IMR-90 (cell line): ENCODE measurements at regions not wholly inside any gene's neighbourhood (a gene's known extent, or its start where the extent isn't known, plus 50 kb on each side); places are given as distances from the start of the nearest gene placed in this dataset.

Experiments used
- ATAC-seq: fragments of 200-7000 bp; cut with Tn5 transposase; 2 replicates; pipeline ENCODE4 v1.9.1; 2020; ENCODE audit warnings: low read depth, mild to moderate bottlenecking, moderate library complexity
- BruUV-seq: library from RNA; stranded (reverse); fragments of 400-500 nt; replicated peaks from 2 replicates; lab custom pipeline; 2021; lab: Mats Ljungman, UMichigan
- CTCF ChIA-PET: fragments of 300-600 bp; formaldehyde crosslinking; extraction: SDS; loops from one replicate; lab custom pipeline; 2021; ENCODE audit warnings: antibody characterized with exemption; lab: Yijun Ruan, JAX
- POLR2A ChIA-PET: fragments of 300-600 bp; sonication (Branson Sonifier 250); formaldehyde crosslinking; loops from one replicate; lab custom pipeline; 2022; ENCODE audit warnings: antibody characterized with exemption; ENCODE audit not compliant: unreplicated experiment; lab: Charles Lee
- DNase-seq: peaks from one replicate; pipeline ENCODE4 v3.0.0; 2013
- H2AFZ ChIP-seq: replicated peaks from 2 replicates; pipeline ENCODE3; 2013; ENCODE audit warnings: low read length, mild to moderate bottlenecking; ENCODE audit not compliant: poor library complexity
- H2AK5ac ChIP-seq: 2 replicates; pipeline ENCODE4 v1.6.1; 2013; ENCODE audit warnings: low read depth, low read length, inconsistent platforms
- H2AK9ac ChIP-seq: replicated peaks from 2 replicates; pipeline ENCODE3; 2013; ENCODE audit warnings: mild to moderate bottlenecking, low read depth, low read length, moderate library complexity; ENCODE audit not compliant: poor library complexity
- H2BK120ac ChIP-seq: 2 replicates; pipeline ENCODE4 v1.6.1; 2013; ENCODE audit warnings: low read depth, low read length, inconsistent platforms
- H2BK15ac ChIP-seq: 3 replicates; pipeline ENCODE4 v1.6.1; 2013; ENCODE audit warnings: low read depth, low read length, inconsistent platforms
- H2BK20ac ChIP-seq: 2 replicates; pipeline ENCODE4 v1.6.1; 2013; ENCODE audit warnings: low read depth, mild to moderate bottlenecking, inconsistent platforms, low read length, moderate library complexity
- H2BK5ac ChIP-seq: 2 replicates; pipeline ENCODE4 v1.6.1; 2013; ENCODE audit warnings: mild to moderate bottlenecking, low read depth, low read length, inconsistent platforms; ENCODE audit not compliant: poor library complexity, severe bottlenecking
- H3K14ac ChIP-seq: replicated peaks from 2 replicates; pipeline ENCODE4 v1.6.1; 2013; ENCODE audit warnings: low read depth, low read length, inconsistent platforms
- H3K18ac ChIP-seq: 2 replicates; pipeline ENCODE4 v1.6.1; 2013; ENCODE audit warnings: low read depth, low read length, control low read depth
- H3K23ac ChIP-seq: 2 replicates; pipeline ENCODE4 v1.6.1; 2013; ENCODE audit warnings: low read depth, low read length, inconsistent platforms
- H3K27ac ChIP-seq: 2 replicates; pipeline ENCODE4 v1.5.1; 2013; ENCODE audit warnings: mild to moderate bottlenecking, control low read depth, low read length; ENCODE audit not compliant: insufficient read depth
- H3K27me3 ChIP-seq: 2 replicates; pipeline ENCODE4 v1.6.1; 2013; ENCODE audit warnings: low read length; ENCODE audit not compliant: control insufficient read depth, insufficient read depth
- H3K36me3 ChIP-seq: 2 replicates; pipeline ENCODE4 v1.6.1; 2013; ENCODE audit warnings: low read length, mixed read lengths; ENCODE audit not compliant: control insufficient read depth, insufficient read depth
- H3K4ac ChIP-seq: 2 replicates; pipeline ENCODE4 v1.6.1; 2013; ENCODE audit warnings: low read depth, low read length, inconsistent platforms
- H3K4me1 ChIP-seq: 2 replicates; pipeline ENCODE4 v1.6.1; 2013; ENCODE audit warnings: low read length, mixed read lengths; ENCODE audit not compliant: control insufficient read depth, insufficient read depth
- H3K4me2 ChIP-seq: 2 replicates; pipeline ENCODE4 v1.6.1; 2013; ENCODE audit warnings: low read depth, mild to moderate bottlenecking, control low read depth, low read length, moderate library complexity
- H3K4me3 ChIP-seq: 2 replicates; pipeline ENCODE4 v1.5.1; 2013; ENCODE audit warnings: low read depth, mild to moderate bottlenecking, control low read depth, low read length, moderate library complexity; ENCODE audit not compliant: insufficient read depth
- H3K56ac ChIP-seq: 2 replicates; pipeline ENCODE4 v1.6.1; 2013; ENCODE audit warnings: low read length, inconsistent platforms; ENCODE audit not compliant: insufficient read depth; ENCODE audit errors: extremely low read depth
- H3K79me1 ChIP-seq, 2 experiments: 2 replicates each; pipeline ENCODE4 v1.6.1; 2013; ENCODE audit warnings: low read length in 2 of 2, inconsistent platforms in 1 of 2, low read depth in 1 of 2
- H3K9ac ChIP-seq: 2 replicates; pipeline ENCODE4 v1.6.1; 2013; ENCODE audit warnings: low read depth, low read length, control low read depth
- H3K9me1 ChIP-seq: 2 replicates; pipeline ENCODE4 v1.6.1; 2013; ENCODE audit warnings: low read length, inconsistent platforms; ENCODE audit not compliant: insufficient read depth
- H3K9me3 ChIP-seq: 2 replicates; pipeline ENCODE4 v1.6.1; 2013; ENCODE audit warnings: low read length; ENCODE audit not compliant: control insufficient read depth, insufficient read depth
- H4K20me1 ChIP-seq: 2 replicates; pipeline ENCODE4 v1.6.1; 2013; ENCODE audit warnings: low read length, inconsistent platforms; ENCODE audit not compliant: insufficient read depth
- H4K5ac ChIP-seq: 2 replicates; pipeline ENCODE4 v1.6.1; 2013; ENCODE audit warnings: mild to moderate bottlenecking, low read depth, low read length, control low read depth
- H4K8ac ChIP-seq, 2 experiments: 2 replicates each; pipeline ENCODE4 v1.6.1; 2013; ENCODE audit warnings: low read depth in 2 of 2, low read length in 2 of 2, control low read depth in 1 of 2, inconsistent platforms in 1 of 2
- H4K91ac ChIP-seq: 2 replicates; pipeline ENCODE4 v1.6.1; 2013; ENCODE audit warnings: low read depth, low read length, inconsistent platforms; ENCODE audit not compliant: insufficient read depth
- BHLHE40 ChIP-seq: fragments of 150-350 bp; IDR thresholded peaks from 2 replicates; pipeline ENCODE4 v1.6.1; 2016; ENCODE audit warnings: mild to moderate bottlenecking, low read depth, low read length
- CEBPB ChIP-seq: IDR thresholded peaks from 2 replicates; pipeline ENCODE4 v1.6.1; 2012; ENCODE audit warnings: low read depth, low read length, improper control_type of control experiment
- CHD1 ChIP-seq: IDR thresholded peaks from 2 replicates; pipeline ENCODE4 v1.6.1; 2012; ENCODE audit warnings: low read depth, low read length, improper control_type of control experiment
- FOS ChIP-seq: fragments of 150-350 bp; IDR thresholded peaks from 2 replicates; pipeline ENCODE4 v1.6.1; 2016; ENCODE audit warnings: low read depth, low read length
- MAZ ChIP-seq: IDR thresholded peaks from 2 replicates; pipeline ENCODE4 v1.6.1; 2012; ENCODE audit warnings: low read depth, mild to moderate bottlenecking, low read length, improper control_type of control experiment, moderate library complexity, borderline replicate concordance
- POLR2A ChIP-seq: IDR thresholded peaks from 2 replicates; pipeline ENCODE4 v1.6.1; 2012; ENCODE audit warnings: mild to moderate bottlenecking, low read depth, low read length
- RFX5 ChIP-seq: IDR thresholded peaks from 2 replicates; pipeline ENCODE4 v1.8.0; 2012; ENCODE audit warnings: low read depth, mild to moderate bottlenecking, low read length, moderate library complexity
- USF2 ChIP-seq: fragments of 150-350 bp; IDR thresholded peaks from 2 replicates; pipeline ENCODE4 v1.6.1; 2017; ENCODE audit warnings: mild to moderate bottlenecking, antibody characterized with exemption, low read length, low read depth
- WGBS, 2 experiments: methylation state at CpG; one replicate each; pipeline versions ENCODE4 v1.1.5 to v1.1.7; 2013; ENCODE audit warnings: missing lambda C conversion rate in 2 of 2; ENCODE audit not compliant: insufficient read length in 1 of 2; ENCODE audit errors: extremely low coverage in 2 of 2; 5-methylcytosine and 5-hydroxymethylcytosine counted together
- dilution Hi-C: fragments of 300-500 bp; cut with HindIII; formaldehyde crosslinking; loops from one replicate; pipeline ENCODE4 v1.14.3; 2018; ENCODE audit warnings: low sequenced_read_pairs; ENCODE audit not compliant: unreplicated experiment
- in situ Hi-C: fragments of 300-500 bp; cut with MboI; formaldehyde crosslinking; loops from 3 replicates; pipeline ENCODE4 v1.14.3; 2019; ENCODE audit warnings: low sequenced_read_pairs, inconsistent platforms, mixed read lengths
- intact Hi-C: fragments of 100-400 bp; cut with micrococcal nuclease; formaldehyde crosslinking; loops from 2 replicates; pipeline ENCODE4 v1.10.0; 2022
- TF ChIP-seq, protein P1 (sequence below): conservative IDR thresholded peaks from 2 replicates; pipeline ENCODE4 v1.5.1; 2012; ENCODE audit warnings: mild to moderate bottlenecking, low read depth, low read length, improper control_type of control experiment
- TF ChIP-seq, protein P2 (sequence below): fragments of 150-350 bp; IDR thresholded peaks from 2 replicates; pipeline ENCODE4 v1.6.1; 2016; ENCODE audit warnings: low read depth, mild to moderate bottlenecking, low read length, moderate library complexity, borderline replicate concordance

- BruUV-seq: no TSS peak
- Histone ChIP-seq H3K9ac (no peak overlapping the region), H4K8ac (no peak overlapping the region), H3K56ac (no peak overlapping the region), H3K9me3 (no peaks in the 10 kb centered on the region), H3K4me1 (no peaks in the 10 kb centered on the region), H3K14ac (no peak overlapping the region), H2BK15ac (no peak overlapping the region), H3K4me2 (no peak overlapping the region), H4K5ac (no peak overlapping the region), H3K27me3 (no peaks in the 10 kb centered on the region), H2AFZ (no peak overlapping the region), H3K23ac (no peak overlapping the region), H4K20me1 (no peaks in the 10 kb centered on the region), H3K4me3 (no peak overlapping the region), H3K27ac (no peak overlapping the region), H3K36me3 (no peaks in the 10 kb centered on the region), H2BK120ac (no peak overlapping the region), H3K18ac (no peak overlapping the region), H2BK5ac (no peak overlapping the region), H4K91ac (no peak overlapping the region), H3K9me1 (no peaks in the 10 kb centered on the region), H2AK5ac (no peak overlapping the region), H2BK20ac (no peak overlapping the region), H3K79me1 (no peaks in the 10 kb centered on the region), H3K4ac (no peak overlapping the region), H2AK9ac (no peak overlapping the region)
- TF ChIP-seq CEBPB (no peak), USF2 (no peak), MAZ (no peak), CHD1 (no peak), FOS (no peak), RFX5 (no peak), BHLHE40 (no peak), POLR2A (no peak)
- TF ChIP-seq, protein P1, sequence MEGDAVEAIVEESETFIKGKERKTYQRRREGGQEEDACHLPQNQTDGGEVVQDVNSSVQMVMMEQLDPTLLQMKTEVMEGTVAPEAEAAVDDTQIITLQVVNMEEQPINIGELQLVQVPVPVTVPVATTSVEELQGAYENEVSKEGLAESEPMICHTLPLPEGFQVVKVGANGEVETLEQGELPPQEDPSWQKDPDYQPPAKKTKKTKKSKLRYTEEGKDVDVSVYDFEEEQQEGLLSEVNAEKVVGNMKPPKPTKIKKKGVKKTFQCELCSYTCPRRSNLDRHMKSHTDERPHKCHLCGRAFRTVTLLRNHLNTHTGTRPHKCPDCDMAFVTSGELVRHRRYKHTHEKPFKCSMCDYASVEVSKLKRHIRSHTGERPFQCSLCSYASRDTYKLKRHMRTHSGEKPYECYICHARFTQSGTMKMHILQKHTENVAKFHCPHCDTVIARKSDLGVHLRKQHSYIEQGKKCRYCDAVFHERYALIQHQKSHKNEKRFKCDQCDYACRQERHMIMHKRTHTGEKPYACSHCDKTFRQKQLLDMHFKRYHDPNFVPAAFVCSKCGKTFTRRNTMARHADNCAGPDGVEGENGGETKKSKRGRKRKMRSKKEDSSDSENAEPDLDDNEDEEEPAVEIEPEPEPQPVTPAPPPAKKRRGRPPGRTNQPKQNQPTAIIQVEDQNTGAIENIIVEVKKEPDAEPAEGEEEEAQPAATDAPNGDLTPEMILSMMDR: no peak
- TF ChIP-seq, protein P2, sequence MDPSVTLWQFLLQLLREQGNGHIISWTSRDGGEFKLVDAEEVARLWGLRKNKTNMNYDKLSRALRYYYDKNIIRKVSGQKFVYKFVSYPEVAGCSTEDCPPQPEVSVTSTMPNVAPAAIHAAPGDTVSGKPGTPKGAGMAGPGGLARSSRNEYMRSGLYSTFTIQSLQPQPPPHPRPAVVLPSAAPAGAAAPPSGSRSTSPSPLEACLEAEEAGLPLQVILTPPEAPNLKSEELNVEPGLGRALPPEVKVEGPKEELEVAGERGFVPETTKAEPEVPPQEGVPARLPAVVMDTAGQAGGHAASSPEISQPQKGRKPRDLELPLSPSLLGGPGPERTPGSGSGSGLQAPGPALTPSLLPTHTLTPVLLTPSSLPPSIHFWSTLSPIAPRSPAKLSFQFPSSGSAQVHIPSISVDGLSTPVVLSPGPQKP: no peak
- dilution Hi-C loops (no loop called here), in situ Hi-C loops (no loop called here), intact Hi-C loops (no loop called here)
- CTCF ChIA-PET: no interaction called here
- ATAC-seq (no peak), DNase-seq (no peak)
- 38 to 100% methylated on average over 1 of the region's 3 CpGs for WGBS, 2 experiments
- POLR2A ChIA-PET: no interaction called here
These were observed 327.7 kb downstream of the ZNF536 start for GRCh38 chr19:30699871-30700280.
